H1 (cell line): ENCODE measurements at regions not wholly inside any gene's neighbourhood (a gene's known extent, or its start where the extent isn't known, plus 50 kb on each side); places are given as distances from the start of the nearest gene placed in this dataset.

Experiments
- CTCF ChIP-seq, 3 experiments: IDR thresholded peaks; 1 replicate in 2 of 3; 2 replicates in 1 of 3; pipeline versions ENCODE4 v1.5.1 to v1.6.1; 2011; ENCODE audit warnings: low read length in 3 of 3, mild to moderate bottlenecking in 3 of 3, inconsistent platforms in 2 of 3, low read depth in 1 of 3, moderate library complexity in 1 of 3; ENCODE audit not compliant: insufficient read depth in 1 of 3; ENCODE audit errors: control extremely low read depth in 1 of 3
- EZH2 ChIP-seq: fragments of 200-600 bp; sonication (generic); IDR thresholded peaks from 2 replicates; pipeline ENCODE4 v1.7.1; 2012; ENCODE audit warnings: low read depth, mild to moderate bottlenecking, moderate library complexity, low read length, inconsistent platforms; ENCODE audit not compliant: severe bottlenecking
- RAD21 ChIP-seq, 2 experiments: IDR thresholded peaks in 1 of 2; conservative IDR thresholded peaks in 1 of 2; 2 replicates each; pipeline ENCODE4 v1.6.1; 2011; ENCODE audit warnings: low read depth in 2 of 2, low read length in 2 of 2, improper control_type of control experiment in 1 of 2, inconsistent platforms in 1 of 2, mild to moderate bottlenecking in 1 of 2, moderate library complexity in 1 of 2
- SP1 ChIP-seq: IDR thresholded peaks from 2 replicates; pipeline ENCODE4 v1.6.1; 2011; ENCODE audit warnings: low read depth, low read length
- YY1 ChIP-seq: IDR thresholded peaks from 2 replicates; pipeline ENCODE4 v1.6.1; 2011; ENCODE audit warnings: low read depth, mild to moderate bottlenecking, low read length

GRCh38 chr10:78721231-78721630 lies 347.5 kb upstream of the ZMIZ1 start:
- TF ChIP-seq SP1 = no peak
- no peak for TF ChIP-seq CTCF (IDR thresholded peaks at IDR 0.05; ENCODE audit: control extremely low read depth in 1 of 3, insufficient read depth in 1 of 3, low read depth in 1 of 3, low read length in 3 of 3)
- TF ChIP-seq YY1 = no peak
- no peak for TF ChIP-seq EZH2
- TF ChIP-seq RAD21 (IDR thresholded peaks at IDR 0.05 in 1 of 2, conservative IDR thresholded peaks at IDR 0.05 in 1 of 2; ENCODE audit: low read depth in 2 of 2, low read length in 2 of 2) = no peak
